ENCODE measurements at regions not wholly inside any gene's neighbourhood (a gene's known extent, or its start where the extent isn't known, plus 50 kb on each side); places are given as distances from the start of the nearest gene placed in this dataset.

DNA sequence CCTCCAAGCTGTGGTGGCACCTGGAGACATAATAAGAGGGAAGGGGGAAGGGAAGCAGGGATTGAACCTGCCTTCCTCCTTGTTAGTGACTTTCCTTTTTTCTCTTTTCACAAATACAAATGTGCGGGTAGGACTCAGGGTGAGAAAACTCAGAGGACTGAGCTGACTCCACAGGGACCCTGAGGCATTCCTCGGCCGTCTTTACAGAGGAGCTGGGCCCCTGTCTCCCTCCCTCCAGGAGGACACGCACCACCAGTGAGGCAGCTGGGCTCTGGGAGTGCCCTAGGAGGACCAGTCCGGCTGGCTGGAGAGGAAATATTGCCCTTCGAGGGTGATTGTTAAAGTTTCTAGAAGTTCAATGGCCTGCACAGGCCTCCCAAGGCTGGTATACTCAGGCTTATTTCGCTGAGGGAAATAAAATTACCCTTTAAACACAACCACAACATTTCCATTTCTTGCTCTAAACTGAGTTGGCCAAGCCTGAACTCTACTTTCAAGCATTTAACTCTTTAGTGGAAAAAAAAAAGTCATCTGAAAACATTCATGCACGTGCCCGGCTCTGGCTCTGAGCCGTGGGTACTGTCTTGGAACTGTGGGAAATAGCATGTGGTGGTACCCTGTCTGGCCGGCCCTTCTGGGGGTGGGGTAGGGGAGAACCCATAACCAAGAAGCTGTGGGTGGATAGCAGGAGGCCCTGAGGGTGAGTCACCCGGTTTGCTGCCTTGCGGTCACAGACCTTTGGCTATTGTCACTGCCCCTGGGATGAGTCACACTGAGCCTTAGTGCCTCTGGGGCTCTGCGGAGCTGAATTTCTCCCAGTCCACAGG is 116.0 kb downstream of the COPS8 start:
- H3K9ac ChIP-seq, result peak overlapping the region; percentile 35; the same call in 1 of the 2 replicates
- TF ChIP-seq NFIC (IDR thresholded peaks at IDR 0.05; ENCODE audit: borderline replicate concordance) (peak; percentile 62), EP300 (IDR thresholded peaks at IDR 0.05; ENCODE audit: borderline replicate concordance in 1 of 2, low read depth in 1 of 2, low read length in 1 of 2) (peak in 1 of 2 experiments; percentile 80; a peak in 2 of 4 replicates), FOSL2 (IDR thresholded peaks at IDR 0.05; ENCODE audit: borderline replicate concordance, low read depth) (peak; percentile 94; the same call in 1 of the 2 replicates), TCF12 (IDR thresholded peaks at IDR 0.05) (peak; percentile 79), TEAD4 (IDR thresholded peaks at IDR 0.05; ENCODE audit: borderline replicate concordance, insufficient read depth) (peak; percentile 70; the same call in 1 of the 2 replicates), POLR2AphosphoS5 (IDR thresholded peaks at IDR 0.05; ENCODE audit: low read depth, low read length) (peak; percentile 24; the same call in 1 of the 2 replicates), RXRA (IDR thresholded peaks at IDR 0.05; ENCODE audit: borderline replicate concordance, low read depth) (no peak; the same call in 1 of the 2 replicates), RAD21 (IDR thresholded peaks at IDR 0.05; ENCODE audit: low read length) (no peak), JUND (IDR thresholded peaks at IDR 0.05) (peak; percentile 86), MXI1 (IDR thresholded peaks at IDR 0.05; ENCODE audit: low read depth, low read length) (no peak), GATA2 (CRISPR knock-in tag; IDR thresholded peaks at IDR 0.05) (no peak)
- TF ChIP-seq, protein P1, sequence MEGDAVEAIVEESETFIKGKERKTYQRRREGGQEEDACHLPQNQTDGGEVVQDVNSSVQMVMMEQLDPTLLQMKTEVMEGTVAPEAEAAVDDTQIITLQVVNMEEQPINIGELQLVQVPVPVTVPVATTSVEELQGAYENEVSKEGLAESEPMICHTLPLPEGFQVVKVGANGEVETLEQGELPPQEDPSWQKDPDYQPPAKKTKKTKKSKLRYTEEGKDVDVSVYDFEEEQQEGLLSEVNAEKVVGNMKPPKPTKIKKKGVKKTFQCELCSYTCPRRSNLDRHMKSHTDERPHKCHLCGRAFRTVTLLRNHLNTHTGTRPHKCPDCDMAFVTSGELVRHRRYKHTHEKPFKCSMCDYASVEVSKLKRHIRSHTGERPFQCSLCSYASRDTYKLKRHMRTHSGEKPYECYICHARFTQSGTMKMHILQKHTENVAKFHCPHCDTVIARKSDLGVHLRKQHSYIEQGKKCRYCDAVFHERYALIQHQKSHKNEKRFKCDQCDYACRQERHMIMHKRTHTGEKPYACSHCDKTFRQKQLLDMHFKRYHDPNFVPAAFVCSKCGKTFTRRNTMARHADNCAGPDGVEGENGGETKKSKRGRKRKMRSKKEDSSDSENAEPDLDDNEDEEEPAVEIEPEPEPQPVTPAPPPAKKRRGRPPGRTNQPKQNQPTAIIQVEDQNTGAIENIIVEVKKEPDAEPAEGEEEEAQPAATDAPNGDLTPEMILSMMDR (IDR thresholded peaks at IDR 0.05), result no peak
- TF ChIP-seq, protein P2, sequence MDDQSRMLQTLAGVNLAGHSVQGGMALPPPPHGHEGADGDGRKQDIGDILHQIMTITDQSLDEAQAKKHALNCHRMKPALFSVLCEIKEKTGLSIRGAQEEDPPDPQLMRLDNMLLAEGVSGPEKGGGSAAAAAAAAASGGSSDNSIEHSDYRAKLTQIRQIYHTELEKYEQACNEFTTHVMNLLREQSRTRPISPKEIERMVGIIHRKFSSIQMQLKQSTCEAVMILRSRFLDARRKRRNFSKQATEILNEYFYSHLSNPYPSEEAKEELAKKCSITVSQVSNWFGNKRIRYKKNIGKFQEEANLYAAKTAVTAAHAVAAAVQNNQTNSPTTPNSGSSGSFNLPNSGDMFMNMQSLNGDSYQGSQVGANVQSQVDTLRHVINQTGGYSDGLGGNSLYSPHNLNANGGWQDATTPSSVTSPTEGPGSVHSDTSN (IDR thresholded peaks at IDR 0.05), result peak; percentile 56
- TF ChIP-seq, protein P3, sequence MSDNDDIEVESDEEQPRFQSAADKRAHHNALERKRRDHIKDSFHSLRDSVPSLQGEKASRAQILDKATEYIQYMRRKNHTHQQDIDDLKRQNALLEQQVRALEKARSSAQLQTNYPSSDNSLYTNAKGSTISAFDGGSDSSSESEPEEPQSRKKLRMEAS (IDR thresholded peaks at IDR 0.05; ENCODE audit: low read depth), result peak; percentile 95
- TF ChIP-seq, protein P4, sequence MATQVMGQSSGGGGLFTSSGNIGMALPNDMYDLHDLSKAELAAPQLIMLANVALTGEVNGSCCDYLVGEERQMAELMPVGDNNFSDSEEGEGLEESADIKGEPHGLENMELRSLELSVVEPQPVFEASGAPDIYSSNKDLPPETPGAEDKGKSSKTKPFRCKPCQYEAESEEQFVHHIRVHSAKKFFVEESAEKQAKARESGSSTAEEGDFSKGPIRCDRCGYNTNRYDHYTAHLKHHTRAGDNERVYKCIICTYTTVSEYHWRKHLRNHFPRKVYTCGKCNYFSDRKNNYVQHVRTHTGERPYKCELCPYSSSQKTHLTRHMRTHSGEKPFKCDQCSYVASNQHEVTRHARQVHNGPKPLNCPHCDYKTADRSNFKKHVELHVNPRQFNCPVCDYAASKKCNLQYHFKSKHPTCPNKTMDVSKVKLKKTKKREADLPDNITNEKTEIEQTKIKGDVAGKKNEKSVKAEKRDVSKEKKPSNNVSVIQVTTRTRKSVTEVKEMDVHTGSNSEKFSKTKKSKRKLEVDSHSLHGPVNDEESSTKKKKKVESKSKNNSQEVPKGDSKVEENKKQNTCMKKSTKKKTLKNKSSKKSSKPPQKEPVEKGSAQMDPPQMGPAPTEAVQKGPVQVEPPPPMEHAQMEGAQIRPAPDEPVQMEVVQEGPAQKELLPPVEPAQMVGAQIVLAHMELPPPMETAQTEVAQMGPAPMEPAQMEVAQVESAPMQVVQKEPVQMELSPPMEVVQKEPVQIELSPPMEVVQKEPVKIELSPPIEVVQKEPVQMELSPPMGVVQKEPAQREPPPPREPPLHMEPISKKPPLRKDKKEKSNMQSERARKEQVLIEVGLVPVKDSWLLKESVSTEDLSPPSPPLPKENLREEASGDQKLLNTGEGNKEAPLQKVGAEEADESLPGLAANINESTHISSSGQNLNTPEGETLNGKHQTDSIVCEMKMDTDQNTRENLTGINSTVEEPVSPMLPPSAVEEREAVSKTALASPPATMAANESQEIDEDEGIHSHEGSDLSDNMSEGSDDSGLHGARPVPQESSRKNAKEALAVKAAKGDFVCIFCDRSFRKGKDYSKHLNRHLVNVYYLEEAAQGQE (IDR thresholded peaks at IDR 0.05; ENCODE audit: low read depth, low read length), result no peak
- TF ChIP-seq, protein P5, sequence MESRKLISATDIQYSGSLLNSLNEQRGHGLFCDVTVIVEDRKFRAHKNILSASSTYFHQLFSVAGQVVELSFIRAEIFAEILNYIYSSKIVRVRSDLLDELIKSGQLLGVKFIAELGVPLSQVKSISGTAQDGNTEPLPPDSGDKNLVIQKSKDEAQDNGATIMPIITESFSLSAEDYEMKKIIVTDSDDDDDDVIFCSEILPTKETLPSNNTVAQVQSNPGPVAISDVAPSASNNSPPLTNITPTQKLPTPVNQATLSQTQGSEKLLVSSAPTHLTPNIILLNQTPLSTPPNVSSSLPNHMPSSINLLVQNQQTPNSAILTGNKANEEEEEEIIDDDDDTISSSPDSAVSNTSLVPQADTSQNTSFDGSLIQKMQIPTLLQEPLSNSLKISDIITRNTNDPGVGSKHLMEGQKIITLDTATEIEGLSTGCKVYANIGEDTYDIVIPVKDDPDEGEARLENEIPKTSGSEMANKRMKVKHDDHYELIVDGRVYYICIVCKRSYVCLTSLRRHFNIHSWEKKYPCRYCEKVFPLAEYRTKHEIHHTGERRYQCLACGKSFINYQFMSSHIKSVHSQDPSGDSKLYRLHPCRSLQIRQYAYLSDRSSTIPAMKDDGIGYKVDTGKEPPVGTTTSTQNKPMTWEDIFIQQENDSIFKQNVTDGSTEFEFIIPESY (IDR thresholded peaks at IDR 0.05; ENCODE audit: borderline replicate concordance, low read depth), result 0 out of 2 replicates have a peak, but pooled peaks have one; percentile 31
- H3K27me3 ChIP-seq (ENCODE audit: insufficient read depth), result no peaks in the 10 kb centered on the region
- H3K9me2 ChIP-seq, result no peaks in the 10 kb centered on the region
- no peak overlapping the region for H3K4me3 ChIP-seq (ENCODE audit: low read depth in 2 of 2, low read length in 1 of 2)
- DNase-seq, result no peak
- H3K79me2 ChIP-seq (ENCODE audit: insufficient read depth), result no peaks in the 10 kb centered on the region
- no peak overlapping the region; the same call in 1 of the 2 replicates for H2AFZ ChIP-seq (ENCODE audit: low read depth)
- 50% methylated on average over 12 of the region's 14 CpGs for WGBS (ENCODE audit: low lambda C conversion rate)
- peaks cover 41% of the 10 kb centered on the region for H3F3A ChIP-seq (replicated peaks; ENCODE audit: insufficient read depth)
- CTCF ChIA-PET, result interaction anchor here (0.5 to 1.4 kb wide), 3 partner anchors 11 to 208 kb away, joined by 3 read pairs; no protein-coding TSS in a partner anchor
- POLR2A ChIA-PET, result no interaction called here
- no peak overlapping the region; the same call in 1 of the 2 replicates for H3K4me2 ChIP-seq
- peak overlapping the region in 1 of 2 experiments; percentile 91; a peak in 3 of 4 replicates for H3K27ac ChIP-seq (ENCODE audit: low read depth in 2 of 2, low read length in 1 of 2)
- no peaks in the 10 kb centered on the region for H3K36me3 ChIP-seq (replicated peaks in 1 of 2; ENCODE audit: control insufficient read depth in 1 of 2, insufficient read depth in 2 of 2, low read length in 1 of 2)
- peaks cover 14 to 37% of the 10 kb centered on the region in 2 experiments; a peak in 3 of 4 replicates for H3K4me1 ChIP-seq (ENCODE audit: control insufficient read depth in 1 of 2, insufficient read depth in 2 of 2, low read depth in 1 of 2, low read length in 1 of 2)
- H4K20me1 ChIP-seq (ENCODE audit: insufficient read depth), result no peaks in the 10 kb centered on the region
- H3K9me3 ChIP-seq, result no peaks in the 10 kb centered on the region
